ENCODE measurements at regions not wholly inside any gene's neighbourhood (a gene's known extent, or its start where the extent isn't known, plus 50 kb on each side); places are given as distances from the start of the nearest gene placed in this dataset.

GRCh38 chr1:57696904-57697303, 273.0 kb upstream of the DAB1 start:
- TF ChIP-seq CTCF (IDR thresholded peaks at IDR 0.05) (no peak), POLR2AphosphoS5 (IDR thresholded peaks at IDR 0.05) (no peak), EP300 (IDR thresholded peaks at IDR 0.05) (no peak), POLR2A (IDR thresholded peaks at IDR 0.05) (no peak)
